Iris pigment epithelial cell (primary cell): ENCODE measurements at regions not wholly inside any gene's neighbourhood (a gene's known extent, or its start where the extent isn't known, plus 50 kb on each side); places are given as distances from the start of the nearest gene placed in this dataset.
A peak's percentile ranks its signal among the peaks of the same experiment; 100 is the strongest.
"Not testable (repeated sequence)": the region's sequence is repeated elsewhere in the genome, so short reads cannot be mapped to it uniquely, and the experiment has no call there.

Source experiments
- DNase-seq: peaks from one replicate; pipeline ENCODE4 v3.0.0-alpha.2; 2011; ENCODE audit warnings: low read depth

- no peak for DNase-seq
Measured at GRCh38 chr11:91011503-91011902, 788.7 kb upstream of the CHORDC1 start.

- no peak for DNase-seq
Measured at GRCh38 chr11:91005458-91005857, 782.6 kb upstream of the CHORDC1 start.

GRCh38 chr11:90997241-90997640 is 774.4 kb upstream of the CHORDC1 start:
- DNase-seq = no peak

GRCh38 chr11:90972159-90972558 is 749.3 kb upstream of the CHORDC1 start:
- DNase-seq = not testable (repeated sequence)

- DNase-seq = no peak
Measured at GRCh38 chr11:90947930-90948329, 725.1 kb upstream of the CHORDC1 start.

GRCh38 chr11:90930252-90930651 is 707.4 kb upstream of the CHORDC1 start:
- no peak for DNase-seq

- DNase-seq = no peak
Measured at GRCh38 chr11:90919332-90919731, 696.5 kb upstream of the CHORDC1 start.

- DNase-seq = no peak
Measured at GRCh38 chr11:90916706-90917105, 693.9 kb upstream of the CHORDC1 start.

- DNase-seq = no peak
Measured at GRCh38 chr11:90913131-90913668, 690.4 kb upstream of the CHORDC1 start.

- no peak for DNase-seq
Measured at GRCh38 chr11:90912631-90913030, 689.8 kb upstream of the CHORDC1 start.

- no peak for DNase-seq
Measured at GRCh38 chr11:90911192-90911591, 688.3 kb upstream of the CHORDC1 start.

- peak; percentile 2 for DNase-seq
Measured at GRCh38 chr11:90908074-90908473, 685.2 kb upstream of the CHORDC1 start.

GRCh38 chr11:90895850-90896249 is 673.0 kb upstream of the CHORDC1 start:
- no peak for DNase-seq

GRCh38 chr11:90890347-90890746 is 667.5 kb upstream of the CHORDC1 start:
- no peak for DNase-seq

GRCh38 chr11:90884181-90884580 is 661.3 kb upstream of the CHORDC1 start:
- no peak for DNase-seq

GRCh38 chr11:90874986-90875385 is 652.1 kb upstream of the CHORDC1 start:
- no peak for DNase-seq

GRCh38 chr11:90874281-90874680 is 651.4 kb upstream of the CHORDC1 start:
- DNase-seq = no peak

GRCh38 chr11:90867416-90867815 is 644.6 kb upstream of the CHORDC1 start:
- no peak for DNase-seq

- no peak for DNase-seq
Measured at GRCh38 chr11:90856790-90857189, 633.9 kb upstream of the CHORDC1 start.

- DNase-seq = no peak
Measured at GRCh38 chr11:90855531-90855930, 632.7 kb upstream of the CHORDC1 start.

GRCh38 chr11:90851196-90851595 is 628.3 kb upstream of the CHORDC1 start:
- DNase-seq = no peak

- no peak for DNase-seq
Measured at GRCh38 chr11:90849312-90849711, 626.5 kb upstream of the CHORDC1 start.

- DNase-seq = no peak
Measured at GRCh38 chr11:90847268-90847886, 624.5 kb upstream of the CHORDC1 start.

- DNase-seq = no peak
Measured at GRCh38 chr11:90846628-90847027, 623.8 kb upstream of the CHORDC1 start.
